ENCODE measurements at regions not wholly inside any gene's neighbourhood (a gene's known extent, or its start where the extent isn't known, plus 50 kb on each side); places are given as distances from the start of the nearest gene placed in this dataset.

DNA sequence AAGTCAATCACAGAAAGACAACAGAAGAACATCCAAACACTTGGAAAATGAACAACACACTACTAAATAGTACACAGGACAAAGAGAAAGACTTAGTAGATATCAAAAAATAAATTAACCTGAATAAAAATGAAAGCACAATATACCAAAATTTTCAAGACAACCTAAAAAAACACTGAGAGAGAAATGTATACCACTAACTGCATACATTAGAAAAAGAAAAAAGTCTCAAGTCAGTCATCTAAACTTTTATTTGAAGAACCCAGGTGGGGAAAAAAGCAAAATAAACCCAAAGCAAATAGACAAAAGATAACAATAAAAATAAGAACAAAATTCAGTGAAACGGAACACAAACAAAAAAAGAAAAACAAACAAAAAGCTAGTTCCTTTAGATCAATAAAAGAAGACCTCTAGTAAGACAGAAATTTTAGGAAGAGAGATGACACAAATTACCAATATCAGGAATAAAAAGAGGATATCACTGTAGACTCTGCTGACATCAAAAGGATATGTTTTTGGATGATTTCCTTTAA lies 172.8 kb downstream of the TRIM27 start:
- H3K36me3 Mint-ChIP-seq, result no peaks in the 10 kb centered on the region
- ATAC-seq (ENCODE audit: low read depth in 2 of 2) (no peak), DNase-seq (no peak)
- H3K27ac Mint-ChIP-seq, result no peak overlapping the region
- no peak overlapping the region for H3K27ac ChIP-seq (ENCODE audit: insufficient read depth, low read length, poor library complexity, severe bottlenecking)
- no peaks in the 10 kb centered on the region for H3K4me1 Mint-ChIP-seq
- H3K4me3 Mint-ChIP-seq, result no peak overlapping the region
- H3K27me3 Mint-ChIP-seq, result peaks cover 30% of the 10 kb centered on the region
- no peaks in the 10 kb centered on the region for H3K4me1 ChIP-seq (ENCODE audit: control insufficient read depth, insufficient read depth, low read length, poor library complexity, severe bottlenecking)
- H3K9me3 ChIP-seq (ENCODE audit: control insufficient read depth in 2 of 2, low read length in 2 of 2), result peaks cover 6 to 9% of the 10 kb centered on the region in 2 experiments
- H3K4me3 ChIP-seq (ENCODE audit: low read depth, low read length), result no peak overlapping the region
- no peaks in the 10 kb centered on the region for H3K36me3 ChIP-seq (ENCODE audit: control insufficient read depth, insufficient read depth, low read length)
- peaks cover 17% of the 10 kb centered on the region for H3K27me3 ChIP-seq (ENCODE audit: control insufficient read depth, insufficient read depth, low read length)
- H3K9me3 Mint-ChIP-seq, result peaks cover 1 to 30% (median 11%) of the 10 kb centered on the region in 7 donors

DNA sequence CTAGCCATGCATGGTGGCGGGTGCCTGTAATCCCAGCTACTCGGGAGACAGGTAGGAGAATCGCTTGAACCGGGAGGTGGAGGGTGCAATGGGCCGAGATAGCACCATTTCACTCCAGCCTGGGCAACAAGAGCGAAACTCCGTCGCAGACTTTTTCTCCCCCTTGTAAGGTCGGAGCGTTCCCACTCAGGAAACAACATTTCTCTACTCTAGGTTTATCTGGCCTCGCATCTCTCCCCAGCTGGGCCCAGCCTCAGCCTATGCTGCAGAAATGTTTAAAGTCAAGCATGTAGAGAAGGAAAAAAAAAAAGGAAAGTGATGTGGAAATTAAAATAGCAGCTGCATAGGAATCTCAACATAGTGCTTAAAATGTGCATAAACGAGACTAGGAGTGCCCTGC lies 172.3 kb downstream of the TRIM27 start:
- H3K9me3 Mint-ChIP-seq, result peaks cover 1 to 26% (median 11%) of the 10 kb centered on the region in 7 donors

DNA sequence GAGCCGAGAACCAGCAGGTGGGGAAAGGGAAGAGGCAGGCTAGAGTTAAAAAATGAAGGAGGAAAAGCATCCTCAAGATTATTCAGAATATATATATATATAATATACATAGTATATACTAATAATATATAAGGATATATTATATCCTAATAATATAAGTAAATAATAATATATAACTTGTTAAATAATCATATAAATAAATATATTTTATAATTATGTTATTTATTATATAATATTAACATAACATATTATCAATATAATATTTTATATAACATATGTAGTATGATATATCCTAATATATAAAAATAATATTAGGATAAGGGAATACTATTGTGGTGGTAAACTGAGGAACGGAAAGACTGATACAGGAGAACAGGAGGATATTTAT lies 171.8 kb downstream of the TRIM27 start:
- DNase-seq (no peak), ATAC-seq (ENCODE audit: low read depth in 2 of 2) (no peak)
- Mint-ChIP-seq H3K36me3 (no peaks in the 10 kb centered on the region), H3K27me3 (peaks cover 34% of the 10 kb centered on the region), H3K4me1 (no peaks in the 10 kb centered on the region), H3K4me3 (no peak overlapping the region), H3K9me3 (peaks cover 1 to 25% (median 10%) of the 10 kb centered on the region in 7 donors), H3K27ac (no peak overlapping the region)
- Histone ChIP-seq H3K27me3 (ENCODE audit: control insufficient read depth, insufficient read depth, low read length) (peaks cover 12% of the 10 kb centered on the region), H3K4me1 (ENCODE audit: control insufficient read depth, insufficient read depth, low read length, poor library complexity, severe bottlenecking) (no peaks in the 10 kb centered on the region), H3K27ac (ENCODE audit: insufficient read depth, low read length, poor library complexity, severe bottlenecking) (no peak overlapping the region), H3K9me3 (ENCODE audit: control insufficient read depth in 2 of 2, low read length in 2 of 2) (peaks cover 6 to 9% of the 10 kb centered on the region in 2 experiments), H3K36me3 (ENCODE audit: control insufficient read depth, insufficient read depth, low read length) (no peaks in the 10 kb centered on the region), H3K4me3 (ENCODE audit: low read depth, low read length) (no peak overlapping the region)

More for the DNA sequence above, 172.3 kb downstream of the TRIM27 start:
- H3K27ac ChIP-seq (ENCODE audit: insufficient read depth, low read length, poor library complexity, severe bottlenecking), result no peak overlapping the region
- H3K27me3 ChIP-seq (ENCODE audit: control insufficient read depth, insufficient read depth, low read length), result peaks cover 13% of the 10 kb centered on the region
- ATAC-seq (ENCODE audit: low read depth in 2 of 2) (no peak), DNase-seq (no peak)
- H3K9me3 ChIP-seq (ENCODE audit: control insufficient read depth in 2 of 2, low read length in 2 of 2), result peaks cover 6 to 9% of the 10 kb centered on the region in 2 experiments
- H3K4me3 ChIP-seq (ENCODE audit: low read depth, low read length), result no peak overlapping the region
- H3K4me1 Mint-ChIP-seq, result no peaks in the 10 kb centered on the region
- no peak overlapping the region for H3K4me3 Mint-ChIP-seq
- no peaks in the 10 kb centered on the region for H3K4me1 ChIP-seq (ENCODE audit: control insufficient read depth, insufficient read depth, low read length, poor library complexity, severe bottlenecking)
- H3K27me3 Mint-ChIP-seq, result peaks cover 30% of the 10 kb centered on the region
- H3K36me3 Mint-ChIP-seq, result no peaks in the 10 kb centered on the region
- no peaks in the 10 kb centered on the region for H3K36me3 ChIP-seq (ENCODE audit: control insufficient read depth, insufficient read depth, low read length)
- H3K27ac Mint-ChIP-seq, result no peak overlapping the region

DNA sequence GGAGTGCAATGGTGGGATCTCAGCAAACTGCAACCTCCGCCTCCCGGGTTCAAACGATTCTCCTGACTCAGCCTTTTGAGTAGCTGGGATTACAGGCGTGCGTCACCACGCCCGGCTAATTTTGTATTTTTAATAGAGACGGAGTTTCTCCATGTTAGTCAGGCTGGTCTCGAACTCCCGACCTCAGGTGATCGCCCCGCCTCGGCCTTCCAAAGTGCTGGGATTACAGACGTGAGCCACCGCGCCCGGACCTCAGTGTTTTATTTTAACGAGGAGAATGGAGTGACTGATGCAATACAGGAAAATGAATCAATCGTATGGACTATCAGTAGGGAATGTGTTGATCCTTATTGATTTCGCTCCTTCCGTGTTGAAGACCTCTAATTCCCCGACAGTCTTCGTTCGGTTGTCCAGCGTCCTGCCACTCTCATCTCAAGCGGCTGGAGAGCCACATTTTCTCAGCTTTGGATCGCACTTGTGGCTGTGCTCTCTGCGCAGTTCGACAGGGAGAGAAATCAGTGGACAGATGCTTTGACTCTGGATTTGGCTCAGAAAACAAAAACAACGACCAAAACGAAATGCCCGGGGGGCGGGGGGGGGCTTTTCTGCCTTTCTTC lies 166.2 kb downstream of the TRIM27 start:
- H3K9me3 Mint-ChIP-seq, result peaks cover 0 to 9% (median under 1%) of the 10 kb centered on the region in 7 donors
- Histone ChIP-seq H3K36me3 (ENCODE audit: control insufficient read depth, insufficient read depth, low read length) (no peaks in the 10 kb centered on the region), H3K4me1 (ENCODE audit: control insufficient read depth, insufficient read depth, low read length, poor library complexity, severe bottlenecking) (no peaks in the 10 kb centered on the region), H3K27ac (ENCODE audit: insufficient read depth, low read length, poor library complexity, severe bottlenecking) (no peak overlapping the region), H3K4me3 (ENCODE audit: low read depth, low read length) (no peak overlapping the region), H3K9me3 (ENCODE audit: control insufficient read depth in 2 of 2, low read length in 2 of 2) (no peaks in the 10 kb centered on the region), H3K27me3 (ENCODE audit: control insufficient read depth, insufficient read depth, low read length) (peaks cover 4% of the 10 kb centered on the region)
- DNase-seq, result no peak
- no peak for ATAC-seq (ENCODE audit: low read depth in 2 of 2)
- peaks cover 0 to 7% (median 0%) of the 10 kb centered on the region in 4 donors for H3K4me1 Mint-ChIP-seq
- H3K27me3 Mint-ChIP-seq, result peaks cover 16% of the 10 kb centered on the region
- no peaks in the 10 kb centered on the region for H3K36me3 Mint-ChIP-seq
- no peak overlapping the region for H3K4me3 Mint-ChIP-seq
- no peak overlapping the region for H3K27ac Mint-ChIP-seq

DNA sequence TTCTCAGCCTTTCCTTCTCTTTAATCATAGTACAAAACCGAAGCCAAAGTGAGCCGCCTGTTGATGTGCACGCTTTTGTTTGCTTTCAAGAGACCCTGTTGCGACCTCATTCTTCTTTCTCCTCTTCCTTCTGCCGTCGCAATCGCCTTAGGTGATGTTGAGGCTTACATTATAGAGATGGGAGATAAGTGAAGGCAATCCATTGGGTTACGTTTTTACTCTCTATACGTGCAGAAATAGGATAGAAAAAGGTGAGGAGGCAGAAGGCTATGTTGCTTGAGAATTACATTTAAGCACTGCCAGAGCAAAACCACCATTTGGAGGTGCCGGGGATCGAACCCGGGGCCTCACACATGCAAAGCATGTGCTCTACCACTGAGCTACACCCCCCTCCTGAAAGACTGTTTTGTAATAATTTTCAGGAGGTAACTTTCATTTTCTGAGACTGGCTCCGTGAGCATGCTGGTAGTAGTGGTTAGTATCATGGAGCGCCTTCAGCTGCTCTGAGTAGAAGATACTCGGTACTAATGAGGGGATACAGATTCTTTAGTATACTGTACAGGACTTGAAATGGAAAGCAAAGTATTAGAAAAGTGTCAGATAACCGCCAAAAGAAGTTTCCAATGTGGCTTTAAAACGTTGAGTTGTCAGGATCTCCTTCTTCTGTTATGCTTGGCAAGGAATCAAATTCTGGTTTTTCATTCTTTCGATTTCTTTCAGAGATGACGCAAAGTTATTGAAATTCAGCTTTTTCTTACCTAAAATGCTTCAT lies 165.6 kb downstream of the TRIM27 start:
- no peak overlapping the region for H3K27ac ChIP-seq (ENCODE audit: insufficient read depth, low read length, poor library complexity, severe bottlenecking)
- Mint-ChIP-seq H3K4me3 (no peak overlapping the region), H3K27ac (no peak overlapping the region), H3K9me3 (peaks cover 0 to 11% (median 2%) of the 10 kb centered on the region in 7 donors), H3K36me3 (no peaks in the 10 kb centered on the region), H3K4me1 (peaks cover 0 to 7% (median 0%) of the 10 kb centered on the region in 4 donors), H3K27me3 (peaks cover 19% of the 10 kb centered on the region)
- DNase-seq (no peak), ATAC-seq (ENCODE audit: low read depth in 2 of 2) (no peak)
- peaks cover 4% of the 10 kb centered on the region for H3K27me3 ChIP-seq (ENCODE audit: control insufficient read depth, insufficient read depth, low read length)
- no peaks in the 10 kb centered on the region for H3K9me3 ChIP-seq (ENCODE audit: control insufficient read depth in 2 of 2, low read length in 2 of 2)
- H3K4me3 ChIP-seq (ENCODE audit: low read depth, low read length), result no peak overlapping the region
- H3K36me3 ChIP-seq (ENCODE audit: control insufficient read depth, insufficient read depth, low read length), result no peaks in the 10 kb centered on the region
- no peaks in the 10 kb centered on the region for H3K4me1 ChIP-seq (ENCODE audit: control insufficient read depth, insufficient read depth, low read length, poor library complexity, severe bottlenecking)

DNA sequence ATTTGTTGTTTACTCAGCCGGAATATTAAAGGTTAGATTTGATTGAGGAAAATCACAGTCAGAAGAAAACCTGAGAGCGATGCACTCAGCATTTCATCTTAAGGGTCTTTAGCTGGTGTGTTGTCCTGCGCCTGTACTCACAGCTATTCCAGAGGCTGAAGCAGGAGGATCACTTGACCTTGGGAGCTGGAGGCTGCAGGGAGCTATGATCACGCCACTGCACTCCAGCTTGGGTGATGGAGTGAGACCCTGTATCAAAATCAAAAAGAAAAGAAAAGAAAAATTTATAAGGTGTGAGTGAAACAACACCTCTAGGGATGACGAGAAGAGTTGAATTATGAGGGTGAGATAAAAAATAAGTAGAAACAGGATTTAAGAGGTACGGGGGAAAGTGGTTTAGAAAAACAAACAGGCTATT lies 165.0 kb downstream of the TRIM27 start:
- peaks cover 0 to 3% of the 10 kb centered on the region in 2 experiments for H3K9me3 ChIP-seq (ENCODE audit: control insufficient read depth in 2 of 2, low read length in 2 of 2)
- no peak for ATAC-seq (ENCODE audit: low read depth in 2 of 2)
- peaks cover 0 to 7% (median 0%) of the 10 kb centered on the region in 4 donors for H3K4me1 Mint-ChIP-seq
- H3K9me3 Mint-ChIP-seq, result peaks cover 0 to 12% (median 2%) of the 10 kb centered on the region in 7 donors
- no peaks in the 10 kb centered on the region for H3K36me3 Mint-ChIP-seq
- H3K4me1 ChIP-seq (ENCODE audit: control insufficient read depth, insufficient read depth, low read length, poor library complexity, severe bottlenecking), result no peaks in the 10 kb centered on the region
- no peaks in the 10 kb centered on the region for H3K36me3 ChIP-seq (ENCODE audit: control insufficient read depth, insufficient read depth, low read length)
- H3K4me3 Mint-ChIP-seq, result no peak overlapping the region
- H3K27me3 ChIP-seq (ENCODE audit: control insufficient read depth, insufficient read depth, low read length), result peaks cover 4% of the 10 kb centered on the region
- no peak overlapping the region for H3K27ac ChIP-seq (ENCODE audit: insufficient read depth, low read length, poor library complexity, severe bottlenecking)
- no peak overlapping the region for H3K27ac Mint-ChIP-seq
- peaks cover 18% of the 10 kb centered on the region for H3K27me3 Mint-ChIP-seq
- no peak for DNase-seq
- no peak overlapping the region for H3K4me3 ChIP-seq (ENCODE audit: low read depth, low read length)

DNA sequence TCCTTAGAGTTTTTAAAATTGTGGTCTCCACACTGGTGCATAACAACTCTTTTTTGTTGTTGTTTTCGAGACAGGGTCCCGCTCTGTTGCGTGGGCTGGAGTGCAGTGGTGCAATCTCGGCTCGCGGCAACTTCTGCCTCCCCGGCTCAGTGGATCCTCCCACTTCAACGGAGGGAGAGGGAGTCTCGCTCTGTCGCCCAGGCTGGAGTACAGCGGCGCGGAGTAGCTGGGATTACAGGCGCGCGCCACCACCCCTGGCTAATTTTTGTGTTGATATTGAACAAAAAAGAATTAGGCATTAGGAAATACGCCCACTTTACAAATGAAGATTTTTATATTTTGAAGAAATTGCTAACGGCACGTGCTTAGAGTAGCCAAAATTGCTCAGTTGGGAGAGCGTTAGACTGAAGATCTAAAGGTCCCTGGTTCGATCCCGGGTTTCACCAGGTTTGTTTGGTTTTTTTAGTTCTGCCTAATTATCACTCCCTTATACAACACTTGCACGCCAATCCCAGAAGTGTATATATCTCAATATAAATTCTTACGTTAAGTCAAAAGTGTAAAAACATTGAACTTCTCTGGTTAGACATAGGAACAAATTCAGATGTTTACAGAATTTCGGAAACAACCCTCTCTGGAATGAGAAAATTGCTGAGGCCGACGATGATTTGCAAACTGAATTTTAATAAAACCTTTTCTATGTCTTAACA lies 159.6 kb downstream of the TRIM27 start:
- Histone ChIP-seq H3K4me1 (ENCODE audit: control insufficient read depth, insufficient read depth, low read length, poor library complexity, severe bottlenecking) (no peaks in the 10 kb centered on the region), H3K4me3 (ENCODE audit: low read depth, low read length) (no peak overlapping the region), H3K27me3 (ENCODE audit: control insufficient read depth, insufficient read depth, low read length) (peaks cover 39% of the 10 kb centered on the region), H3K9me3 (ENCODE audit: control insufficient read depth in 2 of 2, low read length in 2 of 2) (peaks cover 6 to 17% of the 10 kb centered on the region in 2 experiments), H3K36me3 (ENCODE audit: control insufficient read depth, insufficient read depth, low read length) (no peaks in the 10 kb centered on the region), H3K27ac (ENCODE audit: insufficient read depth, low read length, poor library complexity, severe bottlenecking) (no peak overlapping the region)
- no peak overlapping the region for H3K27ac Mint-ChIP-seq
- peaks cover 56% of the 10 kb centered on the region for H3K27me3 Mint-ChIP-seq
- H3K4me1 Mint-ChIP-seq, result no peaks in the 10 kb centered on the region
- ATAC-seq (ENCODE audit: low read depth in 2 of 2), result no peak
- DNase-seq, result no peak
- H3K4me3 Mint-ChIP-seq, result no peak overlapping the region
- H3K9me3 Mint-ChIP-seq, result peaks cover 0 to 24% (median 7%) of the 10 kb centered on the region in 7 donors
- H3K36me3 Mint-ChIP-seq, result no peaks in the 10 kb centered on the region

All from CD4-positive, CD25-positive, alpha-beta regulatory T cell (primary cell).